ENCODE measurements at regions not wholly inside any gene's neighbourhood (a gene's known extent, or its start where the extent isn't known, plus 50 kb on each side); places are given as distances from the start of the nearest gene placed in this dataset.

GRCh38 chr16:26267641-26268040, 575.9 kb downstream of the HS3ST4 start:
- H3K4me2 ChIP-seq (ENCODE audit: low read length): no peak overlapping the region
- no peak overlapping the region for H3K4me3 ChIP-seq (ENCODE audit: low read depth, low read length, poor library complexity, severe bottlenecking)
- H3K27ac ChIP-seq (ENCODE audit: low read depth, low read length, poor library complexity, severe bottlenecking): no peak overlapping the region
- no peak overlapping the region for H2AFZ ChIP-seq (ENCODE audit: low read length)
- no peaks in the 10 kb centered on the region for H3K4me1 ChIP-seq (ENCODE audit: insufficient read depth, low read length, severe bottlenecking)
- H3K9ac ChIP-seq (ENCODE audit: low read length): no peak overlapping the region
- H3K9me3 ChIP-seq (ENCODE audit: low read length): no peaks in the 10 kb centered on the region
- H3K79me2 ChIP-seq (ENCODE audit: insufficient read depth, low read length): no peaks in the 10 kb centered on the region
- no peaks in the 10 kb centered on the region for H3K27me3 ChIP-seq (ENCODE audit: insufficient read depth, low read length)
- TF ChIP-seq CTCF (IDR thresholded peaks at IDR 0.05; ENCODE audit: low read length) (no peak), EZH2 (IDR thresholded peaks at IDR 0.05; ENCODE audit: borderline replicate concordance, low read length) (no peak)
- no peaks in the 10 kb centered on the region for H3F3A ChIP-seq (ENCODE audit: insufficient read depth, low read length)
- H3K9me2 ChIP-seq (ENCODE audit: low read depth, low read length): no peaks in the 10 kb centered on the region
- no peaks in the 10 kb centered on the region for H4K20me1 ChIP-seq (ENCODE audit: insufficient read depth, low read length)
- no peaks in the 10 kb centered on the region for H3K36me3 ChIP-seq (ENCODE audit: insufficient read depth, low read length)

- Histone ChIP-seq H3K9ac (ENCODE audit: low read length) (no peak overlapping the region), H3K79me2 (ENCODE audit: insufficient read depth, low read length) (no peaks in the 10 kb centered on the region), H3K27me3 (ENCODE audit: insufficient read depth, low read length) (no peaks in the 10 kb centered on the region), H4K20me1 (ENCODE audit: insufficient read depth, low read length) (no peaks in the 10 kb centered on the region), H3K27ac (ENCODE audit: low read depth, low read length, poor library complexity, severe bottlenecking) (no peak overlapping the region), H3K4me3 (ENCODE audit: low read depth, low read length, poor library complexity, severe bottlenecking) (no peak overlapping the region), H3F3A (ENCODE audit: insufficient read depth, low read length) (no peaks in the 10 kb centered on the region), H3K4me2 (ENCODE audit: low read length) (no peak overlapping the region), H3K9me3 (ENCODE audit: low read length) (no peaks in the 10 kb centered on the region), H2AFZ (ENCODE audit: low read length) (no peak overlapping the region), H3K4me1 (ENCODE audit: insufficient read depth, low read length, severe bottlenecking) (no peaks in the 10 kb centered on the region), H3K36me3 (ENCODE audit: insufficient read depth, low read length) (no peaks in the 10 kb centered on the region), H3K9me2 (ENCODE audit: low read depth, low read length) (no peaks in the 10 kb centered on the region)
- TF ChIP-seq CTCF (IDR thresholded peaks at IDR 0.05; ENCODE audit: low read length) (no peak), EZH2 (IDR thresholded peaks at IDR 0.05; ENCODE audit: borderline replicate concordance, low read length) (no peak)
Measured at GRCh38 chr16:26269673-26270072, 577.9 kb downstream of the HS3ST4 start.

GRCh38 chr16:26273607-26274006, 581.8 kb downstream of the HS3ST4 start:
- no peaks in the 10 kb centered on the region for H3K27me3 ChIP-seq (ENCODE audit: insufficient read depth, low read length)
- no peaks in the 10 kb centered on the region for H3K79me2 ChIP-seq (ENCODE audit: insufficient read depth, low read length)
- TF ChIP-seq EZH2 (IDR thresholded peaks at IDR 0.05; ENCODE audit: borderline replicate concordance, low read length): no peak
- no peak for TF ChIP-seq CTCF (IDR thresholded peaks at IDR 0.05; ENCODE audit: low read length)
- no peaks in the 10 kb centered on the region for H3K9me2 ChIP-seq (ENCODE audit: low read depth, low read length)
- H3K4me3 ChIP-seq (ENCODE audit: low read depth, low read length, poor library complexity, severe bottlenecking): no peak overlapping the region
- no peaks in the 10 kb centered on the region for H3K4me1 ChIP-seq (ENCODE audit: insufficient read depth, low read length, severe bottlenecking)
- H3K9me3 ChIP-seq (ENCODE audit: low read length): no peaks in the 10 kb centered on the region
- no peak overlapping the region for H3K27ac ChIP-seq (ENCODE audit: low read depth, low read length, poor library complexity, severe bottlenecking)
- H4K20me1 ChIP-seq (ENCODE audit: insufficient read depth, low read length): no peaks in the 10 kb centered on the region
- H3F3A ChIP-seq (ENCODE audit: insufficient read depth, low read length): no peaks in the 10 kb centered on the region
- no peaks in the 10 kb centered on the region for H3K36me3 ChIP-seq (ENCODE audit: insufficient read depth, low read length)
- no peak overlapping the region for H3K9ac ChIP-seq (ENCODE audit: low read length)
- no peak overlapping the region for H3K4me2 ChIP-seq (ENCODE audit: low read length)
- H2AFZ ChIP-seq (ENCODE audit: low read length): no peak overlapping the region
